Panc1 (cell line): ENCODE measurements at regions not wholly inside any gene's neighbourhood (a gene's known extent, or its start where the extent isn't known, plus 50 kb on each side); places are given as distances from the start of the nearest gene placed in this dataset.

ENCODE experiments used
- ATAC-seq: fragments of 200-7000 bp; cut with Tn5 transposase; 2 replicates; pipeline ENCODE4 v1.9.1; 2020; ENCODE audit warnings: mild to moderate bottlenecking, moderate library complexity
- BruUV-seq: library from RNA; stranded (reverse); fragments of 400-500 nt; replicated peaks from 2 replicates; lab custom pipeline; 2021; lab: Mats Ljungman, UMichigan
- CTCF ChIA-PET: fragments of 300-600 bp; sonication (Branson Sonifier 250); formaldehyde crosslinking; loops from one replicate; lab custom pipeline; 2022; ENCODE audit warnings: antibody characterized with exemption; lab: Charles Lee
- POLR2A ChIA-PET: fragments of 300-600 bp; sonication (Branson Sonifier 250); formaldehyde crosslinking; loops from one replicate; lab custom pipeline; 2022; ENCODE audit warnings: antibody characterized with exemption; lab: Charles Lee
- DNase-seq: peaks from one replicate; pipeline ENCODE4 v3.0.0-alpha.2; 2010; ENCODE audit warnings: low read depth, low spot score
- H3K27ac ChIP-seq: 2 replicates; pipeline ENCODE4 v1.5.1; 2011; ENCODE audit warnings: mild to moderate bottlenecking, low read length, inconsistent platforms
- H3K27me3 ChIP-seq: fragments of 200-500 bp; sonication (Bioruptor generic); 2 replicates; pipeline ENCODE4 v1.6.0; 2014; ENCODE audit warnings: low read length, inconsistent platforms; ENCODE audit not compliant: control insufficient read depth, insufficient read depth
- H3K36me3 ChIP-seq: fragments of 200-500 bp; sonication (Bioruptor generic); 2 replicates; pipeline ENCODE4 v1.5.1; 2014; ENCODE audit warnings: inconsistent platforms, mild to moderate bottlenecking, low read length, moderate library complexity; ENCODE audit not compliant: control insufficient read depth, insufficient read depth
- H3K4me1 ChIP-seq: 2 replicates; pipeline ENCODE4 v1.5.1; 2011; ENCODE audit warnings: inconsistent platforms, mild to moderate bottlenecking, low read length, moderate library complexity; ENCODE audit not compliant: control insufficient read depth, insufficient read depth
- H3K4me3 ChIP-seq, 2 experiments: 2 replicates each; pipeline ENCODE4 v1.5.1; 2011 to 2012; ENCODE audit warnings: low read depth in 2 of 2, low read length in 2 of 2, mild to moderate bottlenecking in 2 of 2, inconsistent platforms in 1 of 2, moderate library complexity in 1 of 2
- H3K9me3 ChIP-seq: fragments of 200-500 bp; sonication (Bioruptor generic); 2 replicates; pipeline ENCODE4 v1.5.1; 2014; ENCODE audit warnings: low read depth, mild to moderate bottlenecking, inconsistent platforms, low read length, moderate library complexity; ENCODE audit not compliant: control insufficient read depth, insufficient read depth
- POLR2AphosphoS5 ChIP-seq: IDR thresholded peaks from 2 replicates; pipeline ENCODE4 v1.6.1; 2012; ENCODE audit warnings: mild to moderate bottlenecking, low read depth, low read length, moderate library complexity
- SIN3A ChIP-seq: IDR thresholded peaks from 2 replicates; pipeline ENCODE4 v1.6.1; 2012; ENCODE audit warnings: low read depth, mild to moderate bottlenecking, low read length, moderate library complexity, borderline replicate concordance; ENCODE audit not compliant: insufficient read depth
- TCF7L2 ChIP-seq: IDR thresholded peaks from 2 replicates; pipeline ENCODE4 v1.6.1; 2011; ENCODE audit warnings: mild to moderate bottlenecking, low read depth, low read length, inconsistent platforms
- in situ Hi-C: cut with HindIII; loops from 2 replicates; pipeline ENCODE4 v1.10.0; 2016; ENCODE audit warnings: low sequenced_read_pairs, low pct_unique_long_range_greater_than_20kb
- intact Hi-C: fragments of 100-400 bp; cut with micrococcal nuclease; formaldehyde crosslinking; loops from one replicate; pipeline ENCODE4 v1.10.0; 2022; ENCODE audit not compliant: unreplicated experiment
- TF ChIP-seq, protein P1 (sequence below): fragments of 450-650 bp; IDR thresholded peaks from 2 replicates; pipeline ENCODE4 v1.5.1; 2017; ENCODE audit warnings: mild to moderate bottlenecking
- TF ChIP-seq, protein P2 (sequence below), 2 experiments: IDR thresholded peaks; 2 replicates each; pipeline ENCODE4 v1.6.1; 2011 to 2012; ENCODE audit warnings: low read depth in 2 of 2, control low read depth in 1 of 2, low read length in 1 of 2, mild to moderate bottlenecking in 1 of 2, moderate library complexity in 1 of 2; ENCODE audit not compliant: insufficient read depth in 1 of 2

DNA sequence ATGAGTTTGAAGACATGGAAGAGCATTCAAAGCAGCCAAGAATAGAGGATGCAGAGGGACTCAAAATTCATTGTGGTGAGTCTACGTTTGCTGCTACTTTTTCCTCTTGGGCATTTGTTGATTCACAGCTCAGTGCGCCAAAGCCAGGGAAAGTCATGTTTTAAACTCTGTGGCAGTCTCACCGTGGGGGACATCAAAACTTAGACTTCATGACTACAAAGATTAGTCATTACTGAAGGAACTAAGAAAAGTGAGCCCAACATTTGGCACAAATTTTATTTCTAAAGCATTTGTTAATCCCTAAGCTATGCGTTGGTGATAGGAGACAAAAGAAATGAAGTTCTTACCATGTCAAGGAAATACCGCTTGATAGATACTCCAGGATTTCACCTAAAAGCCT, 73.7 kb upstream of the MTAP start:
- H3K9me3 ChIP-seq: no peaks in the 10 kb centered on the region
- H3K27ac ChIP-seq: peak overlapping the region; percentile 71
- intact Hi-C loops (no loop called here), in situ Hi-C loops (no loop called here)
- no peak for TF ChIP-seq SIN3A
- peak; percentile 49; the same call in 1 of the 2 replicates for ATAC-seq
- no TSS peak for BruUV-seq
- CTCF ChIA-PET: no interaction called here
- no peaks in the 10 kb centered on the region for H3K36me3 ChIP-seq
- H3K4me1 ChIP-seq: peaks cover 16% of the 10 kb centered on the region
- no peak for DNase-seq
- no peak overlapping the region for H3K4me3 ChIP-seq
- POLR2A ChIA-PET: interaction anchor here (0.6 to 0.8 kb wide), 2 partner anchors 75 to 223 kb away, joined by 3 to 7 read pairs; no protein-coding TSS in a partner anchor
- H3K27me3 ChIP-seq: no peaks in the 10 kb centered on the region

DNA sequence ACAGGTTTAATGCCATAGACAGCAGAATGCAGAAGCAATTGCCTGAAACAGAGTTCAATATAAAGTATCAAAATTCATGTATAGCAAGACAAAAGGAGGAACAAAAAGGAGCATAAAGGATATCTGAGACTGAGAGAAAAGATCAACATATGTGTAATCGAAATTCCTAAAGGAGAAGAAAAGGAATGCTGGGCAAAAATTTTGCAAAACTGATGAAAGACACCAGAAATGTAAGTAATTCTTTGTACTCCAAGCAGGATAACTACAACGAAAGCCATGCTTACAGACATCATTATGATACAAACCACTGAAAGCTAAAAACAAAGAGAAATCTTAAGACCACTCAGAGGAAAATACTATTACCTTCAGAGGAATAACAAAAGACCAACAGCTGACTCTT, 72.8 kb upstream of the MTAP start:
- DNase-seq (no peak), ATAC-seq (no peak)
- Histone ChIP-seq H3K4me3 (no peak overlapping the region), H3K9me3 (no peaks in the 10 kb centered on the region; the same call in 1 of the 2 replicates), H3K27ac (no peak overlapping the region; the same call in 1 of the 2 replicates), H3K4me1 (peaks cover 16% of the 10 kb centered on the region), H3K36me3 (no peaks in the 10 kb centered on the region), H3K27me3 (no peaks in the 10 kb centered on the region)
- ChIA-PET CTCF (no interaction called here), POLR2A (no interaction called here)
- in situ Hi-C loops: no loop called here
- no peak for TF ChIP-seq POLR2AphosphoS5
- TF ChIP-seq TCF7L2: no peak
- TF ChIP-seq SIN3A: no peak
- TF ChIP-seq, protein P1, sequence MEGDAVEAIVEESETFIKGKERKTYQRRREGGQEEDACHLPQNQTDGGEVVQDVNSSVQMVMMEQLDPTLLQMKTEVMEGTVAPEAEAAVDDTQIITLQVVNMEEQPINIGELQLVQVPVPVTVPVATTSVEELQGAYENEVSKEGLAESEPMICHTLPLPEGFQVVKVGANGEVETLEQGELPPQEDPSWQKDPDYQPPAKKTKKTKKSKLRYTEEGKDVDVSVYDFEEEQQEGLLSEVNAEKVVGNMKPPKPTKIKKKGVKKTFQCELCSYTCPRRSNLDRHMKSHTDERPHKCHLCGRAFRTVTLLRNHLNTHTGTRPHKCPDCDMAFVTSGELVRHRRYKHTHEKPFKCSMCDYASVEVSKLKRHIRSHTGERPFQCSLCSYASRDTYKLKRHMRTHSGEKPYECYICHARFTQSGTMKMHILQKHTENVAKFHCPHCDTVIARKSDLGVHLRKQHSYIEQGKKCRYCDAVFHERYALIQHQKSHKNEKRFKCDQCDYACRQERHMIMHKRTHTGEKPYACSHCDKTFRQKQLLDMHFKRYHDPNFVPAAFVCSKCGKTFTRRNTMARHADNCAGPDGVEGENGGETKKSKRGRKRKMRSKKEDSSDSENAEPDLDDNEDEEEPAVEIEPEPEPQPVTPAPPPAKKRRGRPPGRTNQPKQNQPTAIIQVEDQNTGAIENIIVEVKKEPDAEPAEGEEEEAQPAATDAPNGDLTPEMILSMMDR: no peak
- TF ChIP-seq, protein P2, sequence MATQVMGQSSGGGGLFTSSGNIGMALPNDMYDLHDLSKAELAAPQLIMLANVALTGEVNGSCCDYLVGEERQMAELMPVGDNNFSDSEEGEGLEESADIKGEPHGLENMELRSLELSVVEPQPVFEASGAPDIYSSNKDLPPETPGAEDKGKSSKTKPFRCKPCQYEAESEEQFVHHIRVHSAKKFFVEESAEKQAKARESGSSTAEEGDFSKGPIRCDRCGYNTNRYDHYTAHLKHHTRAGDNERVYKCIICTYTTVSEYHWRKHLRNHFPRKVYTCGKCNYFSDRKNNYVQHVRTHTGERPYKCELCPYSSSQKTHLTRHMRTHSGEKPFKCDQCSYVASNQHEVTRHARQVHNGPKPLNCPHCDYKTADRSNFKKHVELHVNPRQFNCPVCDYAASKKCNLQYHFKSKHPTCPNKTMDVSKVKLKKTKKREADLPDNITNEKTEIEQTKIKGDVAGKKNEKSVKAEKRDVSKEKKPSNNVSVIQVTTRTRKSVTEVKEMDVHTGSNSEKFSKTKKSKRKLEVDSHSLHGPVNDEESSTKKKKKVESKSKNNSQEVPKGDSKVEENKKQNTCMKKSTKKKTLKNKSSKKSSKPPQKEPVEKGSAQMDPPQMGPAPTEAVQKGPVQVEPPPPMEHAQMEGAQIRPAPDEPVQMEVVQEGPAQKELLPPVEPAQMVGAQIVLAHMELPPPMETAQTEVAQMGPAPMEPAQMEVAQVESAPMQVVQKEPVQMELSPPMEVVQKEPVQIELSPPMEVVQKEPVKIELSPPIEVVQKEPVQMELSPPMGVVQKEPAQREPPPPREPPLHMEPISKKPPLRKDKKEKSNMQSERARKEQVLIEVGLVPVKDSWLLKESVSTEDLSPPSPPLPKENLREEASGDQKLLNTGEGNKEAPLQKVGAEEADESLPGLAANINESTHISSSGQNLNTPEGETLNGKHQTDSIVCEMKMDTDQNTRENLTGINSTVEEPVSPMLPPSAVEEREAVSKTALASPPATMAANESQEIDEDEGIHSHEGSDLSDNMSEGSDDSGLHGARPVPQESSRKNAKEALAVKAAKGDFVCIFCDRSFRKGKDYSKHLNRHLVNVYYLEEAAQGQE (IDR thresholded peaks at IDR 0.05; ENCODE audit: insufficient read depth in 1 of 2, low read depth in 2 of 2, low read length in 1 of 2): no peak
- BruUV-seq: no TSS peak
- intact Hi-C loops: no loop called here

DNA sequence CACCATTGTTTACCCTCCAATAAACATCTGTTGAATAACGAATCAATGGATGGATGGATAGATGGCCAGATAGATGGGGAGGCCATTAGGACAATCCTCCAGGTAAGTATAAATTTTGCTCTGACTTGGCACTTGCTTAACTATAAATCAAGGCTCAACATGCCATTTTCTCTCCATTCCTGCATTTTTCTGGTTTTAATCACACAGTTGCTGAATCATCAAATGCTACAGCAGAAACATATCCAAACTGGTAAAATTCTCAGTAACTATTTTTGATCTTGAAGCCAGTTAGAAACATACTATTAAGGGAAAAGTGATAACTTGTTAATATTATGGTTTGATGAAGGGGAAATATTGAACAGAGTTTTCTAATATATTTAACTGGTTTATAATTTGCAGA, 71.5 kb upstream of the MTAP start:
- peaks cover 3% of the 10 kb centered on the region; the same call in 1 of the 2 replicates for H3K9me3 ChIP-seq
- intact Hi-C loops: no loop called here
- ChIA-PET CTCF (no interaction called here), POLR2A (no interaction called here)
- no peaks in the 10 kb centered on the region for H3K27me3 ChIP-seq
- DNase-seq (no peak), ATAC-seq (no peak)
- TF ChIP-seq TCF7L2 (no peak), SIN3A (no peak), POLR2AphosphoS5 (no peak)
- TF ChIP-seq, protein P1: no peak
- TF ChIP-seq, protein P2 (IDR thresholded peaks at IDR 0.05; ENCODE audit: insufficient read depth in 1 of 2, low read depth in 2 of 2, low read length in 1 of 2): no peak
- H3K36me3 ChIP-seq: no peaks in the 10 kb centered on the region
- no TSS peak for BruUV-seq
- H3K4me1 ChIP-seq: peaks cover 16% of the 10 kb centered on the region
- H3K4me3 ChIP-seq: no peak overlapping the region
- in situ Hi-C loops: no loop called here
- no peak overlapping the region for H3K27ac ChIP-seq
